ENCODE measurements at regions not wholly inside any gene's neighbourhood (a gene's known extent, or its start where the extent isn't known, plus 50 kb on each side); places are given as distances from the start of the nearest gene placed in this dataset.

DNA sequence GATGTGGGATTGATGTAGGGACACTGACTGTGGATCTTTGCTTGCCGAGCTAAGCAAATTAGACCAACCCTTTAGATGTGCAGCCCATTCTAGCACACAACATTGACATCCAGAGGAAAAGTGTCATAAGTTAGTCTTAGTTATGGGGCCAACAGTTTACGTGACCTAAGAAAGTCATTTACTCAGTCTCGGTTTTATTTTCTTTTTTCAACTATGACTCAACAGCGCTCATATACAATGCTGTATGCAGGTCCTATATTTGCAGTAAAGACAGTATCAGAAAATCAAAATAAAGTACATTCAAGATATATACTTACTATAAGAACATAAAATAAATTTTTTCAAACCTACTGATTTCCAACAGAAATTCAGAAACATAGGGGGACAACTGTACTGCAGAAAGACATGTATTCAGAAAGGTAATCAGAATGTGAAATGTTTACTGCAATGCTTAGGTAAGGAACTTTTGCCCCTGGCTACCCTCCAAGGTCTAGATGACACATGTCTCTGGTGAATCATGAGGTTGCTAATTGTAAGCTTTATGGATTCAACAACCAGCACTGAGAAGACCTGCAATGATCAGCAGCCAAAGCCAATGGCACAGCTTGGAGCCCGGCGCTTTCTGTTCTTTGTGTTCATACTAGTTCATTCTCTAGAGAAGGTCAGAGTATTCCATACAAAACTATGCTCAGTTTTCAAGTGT lies 317.5 kb upstream of the CNTN6 start:
- TF ChIP-seq POLR2A (IDR thresholded peaks at IDR 0.05; ENCODE audit: low read length) = no peak
- no peak for TF ChIP-seq GATA1 (IDR thresholded peaks at IDR 0.05; ENCODE audit: low read depth, low read length)

DNA sequence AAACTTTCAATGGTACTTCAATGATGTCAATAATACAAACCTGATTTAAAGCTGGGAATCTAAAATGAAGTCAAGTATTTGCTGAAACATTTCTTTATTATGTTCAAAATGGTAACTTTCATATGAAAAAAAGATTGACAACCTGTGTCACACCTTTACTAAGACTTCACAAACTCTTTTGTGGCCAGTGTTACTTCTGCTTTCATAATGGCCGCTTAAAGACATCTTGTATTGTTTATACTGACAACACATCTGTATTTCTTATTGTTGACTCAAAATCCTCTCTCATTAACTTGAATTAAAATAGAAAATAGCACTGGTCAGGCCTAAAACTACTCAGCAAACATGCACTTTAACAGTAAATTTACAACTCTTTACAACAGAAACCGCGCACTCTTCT lies 312.3 kb upstream of the CNTN6 start:
- TF ChIP-seq POLR2A (IDR thresholded peaks at IDR 0.05; ENCODE audit: low read length) = no peak
- DNase-seq = no peak

More for the DNA sequence above, 317.5 kb upstream of the CNTN6 start:
- DNase-seq = no peak

DNA sequence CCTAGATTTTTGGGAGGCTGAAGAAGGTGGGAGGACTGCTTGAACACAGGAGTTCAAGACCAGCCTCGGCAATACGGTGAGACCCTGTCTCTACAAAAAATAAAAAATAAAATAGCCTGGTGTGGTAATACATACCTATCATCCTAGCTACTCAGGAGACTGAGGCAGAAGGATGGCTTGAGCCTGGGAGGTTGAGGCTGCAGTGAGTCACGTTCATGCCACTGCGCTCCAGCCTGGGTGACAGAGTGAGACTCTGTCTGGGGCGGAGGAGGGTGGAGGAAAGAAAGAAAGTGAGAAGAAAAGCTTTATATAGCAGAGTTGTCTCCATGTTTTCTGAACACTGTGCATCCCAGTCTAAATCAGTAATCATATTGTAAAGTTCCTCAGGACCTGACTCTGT lies 301.4 kb upstream of the CNTN6 start:
- no peak for TF ChIP-seq POLR2A (IDR thresholded peaks at IDR 0.05; ENCODE audit: low read length)
- TF ChIP-seq GATA1 (IDR thresholded peaks at IDR 0.05; ENCODE audit: low read depth, low read length) = no peak
- DNase-seq = no peak

DNA sequence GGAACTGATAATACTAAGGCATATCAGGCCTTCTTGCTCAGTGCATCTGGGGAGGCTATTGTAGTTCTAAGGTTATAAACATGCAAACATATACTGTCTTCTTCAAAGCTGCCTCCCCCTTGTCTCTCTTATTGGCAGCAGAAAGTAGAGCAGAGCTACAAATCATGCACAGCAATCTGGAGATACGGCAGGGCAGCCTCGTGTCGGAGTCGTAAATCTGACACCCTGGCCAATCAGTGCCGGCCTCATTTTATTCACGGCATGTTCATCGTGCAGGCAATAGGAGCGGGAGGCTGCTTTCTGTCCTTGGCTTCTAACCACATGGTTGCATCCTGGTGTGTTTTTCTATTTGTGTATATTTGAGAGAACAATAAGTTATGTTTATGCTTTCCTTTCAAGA lies 300.2 kb upstream of the CNTN6 start:
- no peak for TF ChIP-seq POLR2A (IDR thresholded peaks at IDR 0.05; ENCODE audit: low read length)
- no peak for TF ChIP-seq GATA1 (IDR thresholded peaks at IDR 0.05; ENCODE audit: low read depth, low read length)
- no peak for DNase-seq

DNA sequence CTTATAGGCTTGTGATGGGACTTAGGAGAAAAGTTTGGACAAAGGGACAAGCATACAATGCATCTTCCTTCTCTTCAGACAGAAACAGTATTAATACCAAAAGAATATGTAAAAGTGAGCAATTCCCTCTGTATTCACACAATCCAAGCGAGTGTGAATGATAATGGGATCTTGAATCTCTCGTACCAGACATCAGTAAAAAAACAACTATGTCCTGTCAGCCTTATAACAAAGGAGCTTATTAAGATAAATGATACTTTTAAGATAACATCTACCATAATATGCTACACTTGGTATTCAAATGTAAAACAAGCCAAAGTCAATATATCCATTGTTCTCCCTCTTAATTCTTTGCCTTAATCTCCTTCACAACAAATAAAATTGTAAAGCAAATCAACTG lies 288.6 kb upstream of the CNTN6 start:
- no peak for TF ChIP-seq POLR2A (IDR thresholded peaks at IDR 0.05; ENCODE audit: low read length)
- no peak for TF ChIP-seq GATA1 (IDR thresholded peaks at IDR 0.05; ENCODE audit: low read depth, low read length)
- DNase-seq = no peak

- DNase-seq = no peak
- TF ChIP-seq POLR2A (IDR thresholded peaks at IDR 0.05; ENCODE audit: low read length) (no peak), GATA1 (IDR thresholded peaks at IDR 0.05; ENCODE audit: low read depth, low read length) (no peak)
These were observed 287.5 kb upstream of the CNTN6 start for GRCh38 chr3:805326-805725.

DNA sequence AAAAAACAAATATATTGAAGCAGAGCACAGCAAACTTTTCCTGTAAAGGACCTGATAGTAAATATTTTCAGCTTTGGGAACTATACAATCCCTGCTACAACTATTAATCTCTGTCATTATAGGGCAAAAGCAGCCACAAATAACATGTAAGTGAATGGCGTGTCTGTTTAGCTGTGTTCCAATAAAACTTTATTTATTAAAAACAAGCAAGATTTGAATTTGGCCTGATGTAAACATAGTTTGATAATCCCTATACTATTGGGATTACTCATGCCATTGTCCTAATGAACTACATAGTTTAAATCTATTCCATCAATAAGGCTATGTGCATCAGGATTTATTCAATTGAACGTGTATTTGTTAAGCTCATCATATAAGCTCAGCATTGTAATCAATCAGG lies 286.8 kb upstream of the CNTN6 start:
- TF ChIP-seq POLR2A (IDR thresholded peaks at IDR 0.05; ENCODE audit: low read length) (no peak), GATA1 (IDR thresholded peaks at IDR 0.05; ENCODE audit: low read depth, low read length) (no peak)
- DNase-seq = no peak

DNA sequence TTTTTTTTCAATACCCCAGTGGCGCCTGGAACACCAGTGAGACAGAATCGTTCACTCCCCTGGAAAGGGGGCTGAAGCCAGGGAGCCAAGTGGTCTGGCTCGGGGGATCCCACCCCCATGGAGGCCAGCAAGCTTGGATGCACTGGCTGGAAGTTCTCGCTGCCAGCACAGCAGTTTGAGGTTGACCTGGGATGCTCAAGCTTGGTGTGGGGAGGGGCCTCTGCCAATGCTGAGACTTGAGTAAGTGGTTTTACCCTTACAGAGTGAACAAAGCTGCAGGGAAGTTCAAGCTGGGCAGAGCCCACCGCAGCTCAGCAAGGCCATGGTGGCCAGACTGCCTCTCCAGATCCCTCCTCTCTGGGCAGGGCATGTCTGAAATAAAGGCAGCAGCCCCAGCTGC lies 276.2 kb upstream of the CNTN6 start:
- no peak for DNase-seq
- no peak for TF ChIP-seq POLR2A (IDR thresholded peaks at IDR 0.05; ENCODE audit: low read length)
- no peak for TF ChIP-seq GATA1 (IDR thresholded peaks at IDR 0.05; ENCODE audit: low read depth, low read length)

GRCh38 chr3:834679-835078 lies 258.1 kb upstream of the CNTN6 start:
- TF ChIP-seq GATA1 (IDR thresholded peaks at IDR 0.05; ENCODE audit: low read depth, low read length) = no peak

DNA sequence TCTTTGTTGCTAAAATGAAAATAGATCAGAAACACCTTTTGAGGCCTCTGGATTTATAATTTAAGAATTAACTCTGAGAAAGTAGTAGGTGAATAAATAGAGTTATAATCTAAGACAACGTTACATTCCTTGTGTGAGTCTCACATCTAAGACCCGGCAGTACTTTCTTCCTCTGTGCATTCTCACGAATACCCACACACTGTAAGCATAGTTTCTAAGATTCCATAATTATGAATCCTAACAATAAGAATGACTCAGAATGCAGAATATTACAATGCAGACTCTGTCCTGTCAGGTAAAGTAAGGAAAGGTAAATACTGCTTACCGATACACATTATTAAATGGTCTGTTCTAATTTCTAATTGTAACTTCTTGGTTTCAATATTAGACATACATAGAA lies 257.7 kb upstream of the CNTN6 start:
- DNase-seq = no peak
- TF ChIP-seq POLR2A (IDR thresholded peaks at IDR 0.05; ENCODE audit: low read length) (no peak), GATA1 (IDR thresholded peaks at IDR 0.05; ENCODE audit: low read depth, low read length) (no peak)

More at GRCh38 chr3:834679-835078, 258.1 kb upstream of the CNTN6 start:
- no peak for DNase-seq

DNA sequence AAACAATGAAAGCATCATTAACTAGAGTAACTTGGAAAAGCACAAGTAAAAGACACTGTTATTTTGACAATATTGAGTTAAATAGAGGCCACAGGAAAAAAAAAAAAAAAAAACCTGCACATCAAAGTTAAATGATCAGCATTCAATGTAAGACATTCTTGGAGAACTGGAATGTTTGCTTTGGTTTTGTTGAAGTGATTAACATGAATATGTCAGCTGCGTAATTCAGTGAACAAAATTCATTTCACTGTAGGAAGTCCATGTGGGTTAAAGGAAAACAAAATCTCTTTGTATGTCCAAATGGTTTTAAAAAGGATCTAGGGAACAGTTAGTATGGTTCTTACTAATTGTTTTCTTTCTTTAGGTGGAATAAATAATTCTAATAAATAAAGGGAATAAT lies 252.8 kb upstream of the CNTN6 start:
- no peak for DNase-seq
- TF ChIP-seq POLR2A (IDR thresholded peaks at IDR 0.05; ENCODE audit: low read length) (no peak), GATA1 (IDR thresholded peaks at IDR 0.05; ENCODE audit: low read depth, low read length) (no peak)

DNA sequence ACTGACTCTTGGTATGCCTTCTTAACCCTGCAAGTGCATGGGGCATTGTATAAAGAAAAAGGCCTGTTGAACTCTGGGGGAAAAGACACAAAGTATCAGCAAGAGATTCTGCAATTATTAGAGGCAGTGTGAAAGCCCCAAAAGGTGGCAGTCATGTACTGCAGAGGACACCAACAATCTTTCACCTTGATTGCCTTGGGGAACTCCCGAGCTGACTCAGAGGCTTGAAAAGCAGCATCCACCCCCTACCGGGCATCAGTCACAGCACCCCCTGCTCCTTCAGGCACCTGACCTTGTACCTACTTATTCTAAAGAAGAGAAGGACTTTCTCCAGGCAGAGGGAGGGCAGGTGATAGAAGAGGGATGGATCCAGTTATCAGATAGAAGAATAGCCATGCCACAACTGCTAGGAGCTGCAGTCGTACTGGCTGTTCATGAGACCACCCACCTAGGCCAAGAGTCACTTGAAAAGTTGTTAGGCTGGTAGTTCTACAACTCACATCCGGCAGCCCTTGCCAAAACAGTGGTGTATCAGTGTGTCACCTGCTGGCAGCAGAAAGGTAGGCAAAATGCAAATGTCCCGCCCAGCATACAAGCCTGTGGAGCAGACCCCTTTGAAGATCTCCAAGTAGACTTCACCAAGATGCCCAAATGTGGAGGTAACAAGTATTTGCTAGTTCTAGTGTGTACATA lies 241.6 kb upstream of the CNTN6 start:
- no peak for DNase-seq

DNA sequence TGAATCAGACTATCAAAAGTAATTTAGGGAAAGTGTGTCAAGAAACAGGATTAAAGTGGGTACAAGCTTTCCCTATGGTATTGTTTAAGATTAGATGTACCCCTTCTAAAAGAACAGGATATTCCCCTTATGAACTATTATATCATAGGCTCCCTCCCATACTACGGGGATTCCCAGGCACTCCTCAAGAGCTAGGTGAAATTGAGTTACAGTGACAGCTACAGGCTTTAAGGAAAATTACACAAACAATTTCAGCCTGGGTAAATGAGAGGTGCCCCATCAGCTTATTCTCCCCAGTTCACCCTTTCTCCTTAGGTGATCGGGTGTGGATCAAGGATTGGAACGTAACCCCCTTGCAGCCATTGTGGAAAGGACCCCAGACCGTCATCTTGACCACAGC lies 240.8 kb upstream of the CNTN6 start:
- TF ChIP-seq POLR2A (IDR thresholded peaks at IDR 0.05; ENCODE audit: low read length) (no peak), GATA1 (IDR thresholded peaks at IDR 0.05; ENCODE audit: low read depth, low read length) (no peak)
- no peak for DNase-seq

More for the DNA sequence above, 241.6 kb upstream of the CNTN6 start:
- TF ChIP-seq POLR2A (IDR thresholded peaks at IDR 0.05; ENCODE audit: low read length) = no peak
- no peak for TF ChIP-seq GATA1 (IDR thresholded peaks at IDR 0.05; ENCODE audit: low read depth, low read length)

GRCh38 chr3:853489-853888 lies 239.3 kb upstream of the CNTN6 start:
- TF ChIP-seq POLR2A (IDR thresholded peaks at IDR 0.05; ENCODE audit: low read length) = no peak
- no peak for TF ChIP-seq GATA1 (IDR thresholded peaks at IDR 0.05; ENCODE audit: low read depth, low read length)
- no peak for DNase-seq

- TF ChIP-seq POLR2A (IDR thresholded peaks at IDR 0.05; ENCODE audit: low read length) = no peak
- no peak for TF ChIP-seq GATA1 (IDR thresholded peaks at IDR 0.05; ENCODE audit: low read depth, low read length)
- DNase-seq = no peak
These were observed 233.7 kb upstream of the CNTN6 start for GRCh38 chr3:859135-859534.

Data from erythroblast (primary cell).